IMR-90 (cell line): ENCODE measurements at regions not wholly inside any gene's neighbourhood (a gene's known extent, or its start where the extent isn't known, plus 50 kb on each side); places are given as distances from the start of the nearest gene placed in this dataset.

Experiments
- ATAC-seq: fragments of 200-7000 bp; cut with Tn5 transposase; 2 replicates; pipeline ENCODE4 v1.9.1; 2020; ENCODE audit warnings: low read depth, mild to moderate bottlenecking, moderate library complexity
- BruUV-seq: library from RNA; stranded (reverse); fragments of 400-500 nt; replicated peaks from 2 replicates; lab custom pipeline; 2021; lab: Mats Ljungman, UMichigan
- CTCF ChIA-PET: fragments of 300-600 bp; formaldehyde crosslinking; extraction: SDS; loops from one replicate; lab custom pipeline; 2021; ENCODE audit warnings: antibody characterized with exemption; lab: Yijun Ruan, JAX
- POLR2A ChIA-PET: fragments of 300-600 bp; sonication (Branson Sonifier 250); formaldehyde crosslinking; loops from one replicate; lab custom pipeline; 2022; ENCODE audit warnings: antibody characterized with exemption; ENCODE audit not compliant: unreplicated experiment; lab: Charles Lee
- DNase-seq: peaks from one replicate; pipeline ENCODE4 v3.0.0; 2013
- H2AFZ ChIP-seq: replicated peaks from 2 replicates; pipeline ENCODE3; 2013; ENCODE audit warnings: low read length, mild to moderate bottlenecking; ENCODE audit not compliant: poor library complexity
- H2AK5ac ChIP-seq: 2 replicates; pipeline ENCODE4 v1.6.1; 2013; ENCODE audit warnings: low read depth, low read length, inconsistent platforms
- H2AK9ac ChIP-seq: replicated peaks from 2 replicates; pipeline ENCODE3; 2013; ENCODE audit warnings: mild to moderate bottlenecking, low read depth, low read length, moderate library complexity; ENCODE audit not compliant: poor library complexity
- H2BK120ac ChIP-seq: 2 replicates; pipeline ENCODE4 v1.6.1; 2013; ENCODE audit warnings: low read depth, low read length, inconsistent platforms
- H2BK15ac ChIP-seq: 3 replicates; pipeline ENCODE4 v1.6.1; 2013; ENCODE audit warnings: low read depth, low read length, inconsistent platforms
- H2BK20ac ChIP-seq: 2 replicates; pipeline ENCODE4 v1.6.1; 2013; ENCODE audit warnings: low read depth, mild to moderate bottlenecking, inconsistent platforms, low read length, moderate library complexity
- H2BK5ac ChIP-seq: 2 replicates; pipeline ENCODE4 v1.6.1; 2013; ENCODE audit warnings: mild to moderate bottlenecking, low read depth, low read length, inconsistent platforms; ENCODE audit not compliant: poor library complexity, severe bottlenecking
- H3K14ac ChIP-seq: replicated peaks from 2 replicates; pipeline ENCODE4 v1.6.1; 2013; ENCODE audit warnings: low read depth, low read length, inconsistent platforms
- H3K18ac ChIP-seq: 2 replicates; pipeline ENCODE4 v1.6.1; 2013; ENCODE audit warnings: low read depth, low read length, control low read depth
- H3K23ac ChIP-seq: 2 replicates; pipeline ENCODE4 v1.6.1; 2013; ENCODE audit warnings: low read depth, low read length, inconsistent platforms
- H3K27ac ChIP-seq: 2 replicates; pipeline ENCODE4 v1.5.1; 2013; ENCODE audit warnings: mild to moderate bottlenecking, control low read depth, low read length; ENCODE audit not compliant: insufficient read depth
- H3K27me3 ChIP-seq: 2 replicates; pipeline ENCODE4 v1.6.1; 2013; ENCODE audit warnings: low read length; ENCODE audit not compliant: control insufficient read depth, insufficient read depth
- H3K36me3 ChIP-seq: 2 replicates; pipeline ENCODE4 v1.6.1; 2013; ENCODE audit warnings: low read length, mixed read lengths; ENCODE audit not compliant: control insufficient read depth, insufficient read depth
- H3K4ac ChIP-seq: 2 replicates; pipeline ENCODE4 v1.6.1; 2013; ENCODE audit warnings: low read depth, low read length, inconsistent platforms
- H3K4me1 ChIP-seq: 2 replicates; pipeline ENCODE4 v1.6.1; 2013; ENCODE audit warnings: low read length, mixed read lengths; ENCODE audit not compliant: control insufficient read depth, insufficient read depth
- H3K4me2 ChIP-seq: 2 replicates; pipeline ENCODE4 v1.6.1; 2013; ENCODE audit warnings: low read depth, mild to moderate bottlenecking, control low read depth, low read length, moderate library complexity
- H3K4me3 ChIP-seq: 2 replicates; pipeline ENCODE4 v1.5.1; 2013; ENCODE audit warnings: low read depth, mild to moderate bottlenecking, control low read depth, low read length, moderate library complexity; ENCODE audit not compliant: insufficient read depth
- H3K56ac ChIP-seq: 2 replicates; pipeline ENCODE4 v1.6.1; 2013; ENCODE audit warnings: low read length, inconsistent platforms; ENCODE audit not compliant: insufficient read depth; ENCODE audit errors: extremely low read depth
- H3K79me1 ChIP-seq, 2 experiments: 2 replicates each; pipeline ENCODE4 v1.6.1; 2013; ENCODE audit warnings: low read length in 2 of 2, inconsistent platforms in 1 of 2, low read depth in 1 of 2
- H3K9ac ChIP-seq: 2 replicates; pipeline ENCODE4 v1.6.1; 2013; ENCODE audit warnings: low read depth, low read length, control low read depth
- H3K9me1 ChIP-seq: 2 replicates; pipeline ENCODE4 v1.6.1; 2013; ENCODE audit warnings: low read length, inconsistent platforms; ENCODE audit not compliant: insufficient read depth
- H3K9me3 ChIP-seq: 2 replicates; pipeline ENCODE4 v1.6.1; 2013; ENCODE audit warnings: low read length; ENCODE audit not compliant: control insufficient read depth, insufficient read depth
- H4K20me1 ChIP-seq: 2 replicates; pipeline ENCODE4 v1.6.1; 2013; ENCODE audit warnings: low read length, inconsistent platforms; ENCODE audit not compliant: insufficient read depth
- H4K5ac ChIP-seq: 2 replicates; pipeline ENCODE4 v1.6.1; 2013; ENCODE audit warnings: mild to moderate bottlenecking, low read depth, low read length, control low read depth
- H4K8ac ChIP-seq, 2 experiments: 2 replicates each; pipeline ENCODE4 v1.6.1; 2013; ENCODE audit warnings: low read depth in 2 of 2, low read length in 2 of 2, control low read depth in 1 of 2, inconsistent platforms in 1 of 2
- H4K91ac ChIP-seq: 2 replicates; pipeline ENCODE4 v1.6.1; 2013; ENCODE audit warnings: low read depth, low read length, inconsistent platforms; ENCODE audit not compliant: insufficient read depth
- BHLHE40 ChIP-seq: fragments of 150-350 bp; IDR thresholded peaks from 2 replicates; pipeline ENCODE4 v1.6.1; 2016; ENCODE audit warnings: mild to moderate bottlenecking, low read depth, low read length
- RCOR1 ChIP-seq: IDR thresholded peaks from 2 replicates; pipeline ENCODE4 v1.6.1; 2012; ENCODE audit warnings: mild to moderate bottlenecking, low read length, improper control_type of control experiment; ENCODE audit not compliant: insufficient replicate concordance
- USF2 ChIP-seq: fragments of 150-350 bp; IDR thresholded peaks from 2 replicates; pipeline ENCODE4 v1.6.1; 2017; ENCODE audit warnings: mild to moderate bottlenecking, antibody characterized with exemption, low read length, low read depth
- WGBS, 2 experiments: methylation state at CpG; one replicate each; pipeline versions ENCODE4 v1.1.5 to v1.1.7; 2013; ENCODE audit warnings: missing lambda C conversion rate in 2 of 2; ENCODE audit not compliant: insufficient read length in 1 of 2; ENCODE audit errors: extremely low coverage in 2 of 2; 5-methylcytosine and 5-hydroxymethylcytosine counted together
- dilution Hi-C: fragments of 300-500 bp; cut with HindIII; formaldehyde crosslinking; loops from one replicate; pipeline ENCODE4 v1.14.3; 2018; ENCODE audit warnings: low sequenced_read_pairs; ENCODE audit not compliant: unreplicated experiment
- in situ Hi-C: fragments of 300-500 bp; cut with MboI; formaldehyde crosslinking; loops from 3 replicates; pipeline ENCODE4 v1.14.3; 2019; ENCODE audit warnings: low sequenced_read_pairs, inconsistent platforms, mixed read lengths
- intact Hi-C: fragments of 100-400 bp; cut with micrococcal nuclease; formaldehyde crosslinking; loops from 2 replicates; pipeline ENCODE4 v1.10.0; 2022

- H3K27me3 ChIP-seq = no peaks in the 10 kb centered on the region
- H4K20me1 ChIP-seq = no peaks in the 10 kb centered on the region
- no peak overlapping the region for H2BK120ac ChIP-seq
- H3K9me1 ChIP-seq = no peaks in the 10 kb centered on the region
- H3K14ac ChIP-seq = no peak overlapping the region
- no peaks in the 10 kb centered on the region for H3K36me3 ChIP-seq
- no peak overlapping the region for H3K18ac ChIP-seq
- ChIA-PET POLR2A (no interaction called here), CTCF (interaction anchor here (0.6 kb wide), 1 partner anchor 13 kb away, joined by 3 read pairs; no protein-coding TSS in a partner anchor)
- H2BK15ac ChIP-seq = no peak overlapping the region
- H3K27ac ChIP-seq = no peak overlapping the region
- in situ Hi-C loops = no loop called here
- DNase-seq = no peak
- H3K4me2 ChIP-seq = no peak overlapping the region
- H2BK5ac ChIP-seq = no peak overlapping the region
- dilution Hi-C loops = no loop called here
- BruUV-seq = no TSS peak
- H3K9me3 ChIP-seq = no peaks in the 10 kb centered on the region
- no peak overlapping the region for H4K8ac ChIP-seq
- no peak overlapping the region for H3K4ac ChIP-seq
- no peak overlapping the region for H2AFZ ChIP-seq
- H3K79me1 ChIP-seq = no peaks in the 10 kb centered on the region
- intact Hi-C loops = no loop called here
- no peak overlapping the region for H3K4me3 ChIP-seq
- H3K9ac ChIP-seq = no peak overlapping the region
- no peak for ATAC-seq
- no peak overlapping the region for H4K91ac ChIP-seq
- H3K4me1 ChIP-seq = no peaks in the 10 kb centered on the region
- no peak overlapping the region for H2AK5ac ChIP-seq
- no CpG with 5 or more reads among the region's 1 CpG for WGBS, 2 experiments
- no peak overlapping the region for H3K56ac ChIP-seq
- TF ChIP-seq RCOR1 (no peak), USF2 (no peak), BHLHE40 (no peak)
- H2AK9ac ChIP-seq = no peak overlapping the region
- H2BK20ac ChIP-seq = no peak overlapping the region
- H4K5ac ChIP-seq = no peak overlapping the region
- no peak overlapping the region for H3K23ac ChIP-seq
Measured at GRCh38 chr2:221195829-221196228, 376.3 kb downstream of the EPHA4 start.
